ENCODE measurements at regions not wholly inside any gene's neighbourhood (a gene's known extent, or its start where the extent isn't known, plus 50 kb on each side); places are given as distances from the start of the nearest gene placed in this dataset.

DNA sequence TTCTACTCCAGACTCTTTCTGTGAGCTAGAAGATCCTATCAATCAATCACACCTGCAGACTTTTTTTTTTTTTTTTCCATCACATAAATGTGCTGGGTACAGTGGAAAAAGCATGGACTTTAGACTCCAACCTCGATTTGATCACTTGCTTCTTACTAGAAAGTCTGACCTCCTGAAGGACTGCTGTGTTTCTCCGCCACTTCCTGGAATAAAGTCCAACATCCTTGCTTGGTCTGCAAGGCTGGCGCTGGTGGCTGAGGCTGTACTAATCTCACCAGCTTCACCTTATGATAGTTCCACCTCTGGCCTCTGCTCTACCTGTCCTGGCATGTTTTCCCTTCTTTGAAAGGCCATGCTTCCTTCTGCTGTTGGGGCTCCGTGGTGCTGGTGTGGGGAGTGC is 60.9 kb upstream of the SESN3 start:
- WGBS, 2 experiments (ENCODE audit: extremely low coverage in 2 of 2, insufficient read length in 1 of 2) = no CpG with 5 or more reads among the region's 4 CpGs

More for the DNA sequence above, 60.9 kb upstream of the SESN3 start:
- no peak overlapping the region for H3K9ac ChIP-seq (ENCODE audit: low read depth, low read length)
- ATAC-seq (ENCODE audit: low read depth) = no peak
- dilution Hi-C loops (cut with HindIII; ENCODE audit: low sequenced_read_pairs, unreplicated experiment) (no loop called here), intact Hi-C loops (cut with micrococcal nuclease) (loop anchor here (1.0 kb wide), 1 partner anchor 26 kb away; no protein-coding TSS in a partner anchor), in situ Hi-C loops (cut with MboI; ENCODE audit: low sequenced_read_pairs) (no loop called here)
- no peak overlapping the region for H2BK5ac ChIP-seq (ENCODE audit: low read depth, low read length, poor library complexity, severe bottlenecking)
- DNase-seq = no peak
- no peak for TF ChIP-seq SMC3 (IDR thresholded peaks at IDR 0.05; ENCODE audit: low read depth, low read length)
- no peak for TF ChIP-seq BHLHE40 (IDR thresholded peaks at IDR 0.05; ENCODE audit: low read depth, low read length)
- TF ChIP-seq ELK1 (IDR thresholded peaks at IDR 0.05; ENCODE audit: borderline replicate concordance, low read depth, low read length) = no peak
- TF ChIP-seq MAZ (IDR thresholded peaks at IDR 0.05; ENCODE audit: borderline replicate concordance, low read depth, low read length) = no peak
- TF ChIP-seq NFE2L2 (IDR thresholded peaks at IDR 0.05; ENCODE audit: low read depth, low read length) = no peak
- no peak for TF ChIP-seq MAFK (IDR thresholded peaks at IDR 0.05; ENCODE audit: low read depth, low read length)
- TF ChIP-seq RFX5 (IDR thresholded peaks at IDR 0.05; ENCODE audit: low read depth, low read length) = no peak
- no peak overlapping the region for H2BK20ac ChIP-seq (ENCODE audit: low read depth, low read length)
- no peak overlapping the region for H3K14ac ChIP-seq (replicated peaks; ENCODE audit: low read depth, low read length)
- H3K27me3 ChIP-seq (ENCODE audit: control insufficient read depth, insufficient read depth, low read length) = peaks cover 5% of the 10 kb centered on the region; the same call in 1 of the 2 replicates
- H3K56ac ChIP-seq (ENCODE audit: extremely low read depth, insufficient read depth, low read length) = no peak overlapping the region
- H4K8ac ChIP-seq (ENCODE audit: low read depth in 2 of 2, low read length in 2 of 2) = no peak overlapping the region
- H4K91ac ChIP-seq (ENCODE audit: insufficient read depth, low read depth, low read length) = no peak overlapping the region
- H3K4me2 ChIP-seq (ENCODE audit: low read depth, low read length) = no peak overlapping the region
- no TSS peak for BruUV-seq (replicated peaks)
- H2AFZ ChIP-seq (replicated peaks; ENCODE audit: low read length, poor library complexity) = no peak overlapping the region
- no peak overlapping the region for H4K5ac ChIP-seq (ENCODE audit: low read depth, low read length)
- no peaks in the 10 kb centered on the region for H3K4me1 ChIP-seq (ENCODE audit: control insufficient read depth, insufficient read depth, low read length)
- ChIA-PET POLR2A (ENCODE audit: unreplicated experiment) (no interaction called here), CTCF (no interaction called here)
- no peak overlapping the region for H3K4me3 ChIP-seq (ENCODE audit: insufficient read depth, low read depth, low read length)
- H3K9me1 ChIP-seq (ENCODE audit: insufficient read depth, low read length) = no peaks in the 10 kb centered on the region
- H3K4ac ChIP-seq (ENCODE audit: low read depth, low read length) = no peak overlapping the region
- H4K20me1 ChIP-seq (ENCODE audit: insufficient read depth, low read length) = no peaks in the 10 kb centered on the region
- H3K79me1 ChIP-seq (ENCODE audit: low read depth in 1 of 2, low read length in 2 of 2) = no peaks in the 10 kb centered on the region
- no peak overlapping the region for H2BK120ac ChIP-seq (ENCODE audit: low read depth, low read length)
- no peak overlapping the region for H2AK5ac ChIP-seq (ENCODE audit: low read depth, low read length)
- H3K9me3 ChIP-seq (ENCODE audit: control insufficient read depth, insufficient read depth, low read length) = no peaks in the 10 kb centered on the region
- H2BK15ac ChIP-seq (ENCODE audit: low read depth, low read length) = no peak overlapping the region
- no peak overlapping the region for H3K23ac ChIP-seq (ENCODE audit: low read depth, low read length)
- H3K36me3 ChIP-seq (ENCODE audit: control insufficient read depth, insufficient read depth, low read length) = no peaks in the 10 kb centered on the region
- no peak overlapping the region for H3K18ac ChIP-seq (ENCODE audit: low read depth, low read length)
- no peak overlapping the region for H2AK9ac ChIP-seq (replicated peaks; ENCODE audit: low read depth, low read length, poor library complexity)
- H3K27ac ChIP-seq (ENCODE audit: insufficient read depth, low read length) = no peak overlapping the region

Measured in IMR-90 (cell line).